PC-3 (cell line): ENCODE measurements at regions not wholly inside any gene's neighbourhood (a gene's known extent, or its start where the extent isn't known, plus 50 kb on each side); places are given as distances from the start of the nearest gene placed in this dataset.
"Not testable (repeated sequence)": the region's sequence is repeated elsewhere in the genome, so short reads cannot be mapped to it uniquely, and the experiment has no call there.

Experiments
- ATAC-seq: fragments of 200-7000 bp; cut with Tn5 transposase; 2 replicates; pipeline ENCODE4 v1.9.1; 2020; ENCODE audit warnings: mild to moderate bottlenecking, moderate library complexity
- BruUV-seq: library from RNA; stranded (reverse); fragments of 400-500 nt; replicated peaks from 2 replicates; lab custom pipeline; 2021; lab: Mats Ljungman, UMichigan
- CTCF ChIA-PET: fragments of 300-600 bp; sonication (Branson Sonifier 250); formaldehyde crosslinking; loops from one replicate; lab custom pipeline; 2022; ENCODE audit warnings: antibody characterized with exemption; lab: Charles Lee
- POLR2A ChIA-PET: fragments of 300-600 bp; sonication (Branson Sonifier 250); formaldehyde crosslinking; loops from one replicate; lab custom pipeline; 2022; ENCODE audit warnings: antibody characterized with exemption; ENCODE audit not compliant: unreplicated experiment; lab: Charles Lee
- DNase-seq: peaks from one replicate; pipeline ENCODE4 v3.0.0-alpha.2; 2015
- H2AFZ ChIP-seq: fragments of 300-600 bp; sonication (generic); 2 replicates; pipeline ENCODE4 v1.6.0; 2016; ENCODE audit warnings: antibody characterized with exemption, low read length
- H3F3A ChIP-seq: fragments of 300-600 bp; sonication (generic); one replicate; pipeline ENCODE4 v1.6.0; 2017; ENCODE audit warnings: antibody characterized with exemption, low read length, control low read depth, mild to moderate bottlenecking; ENCODE audit not compliant: unreplicated experiment
- H3K27ac ChIP-seq: fragments of 300-600 bp; sonication (generic); 2 replicates; pipeline ENCODE4 v1.5.1; 2016; ENCODE audit warnings: mild to moderate bottlenecking, low read length
- H3K27me3 ChIP-seq: fragments of 300-600 bp; sonication (generic); 2 replicates; pipeline ENCODE4 v1.6.1; 2016; ENCODE audit warnings: low read length, mixed read lengths
- H3K36me3 ChIP-seq: fragments of 300-600 bp; sonication (generic); 2 replicates; pipeline ENCODE4 v1.6.1; 2016; ENCODE audit warnings: low read depth, mixed run types, low read length, mixed read lengths
- H3K4me1 ChIP-seq: fragments of 300-600 bp; sonication (generic); 2 replicates; pipeline ENCODE4 v1.5.1; 2016; ENCODE audit warnings: low read length; ENCODE audit not compliant: insufficient read depth
- H3K4me2 ChIP-seq: fragments of 300-600 bp; sonication (generic); 2 replicates; pipeline ENCODE4 v1.6.0; 2016; ENCODE audit warnings: low read length
- H3K4me3 ChIP-seq: fragments of 300-600 bp; sonication (generic); 2 replicates; pipeline ENCODE4 v1.5.1; 2016; ENCODE audit warnings: mild to moderate bottlenecking, low read length, mixed read lengths
- H3K79me2 ChIP-seq: fragments of 300-600 bp; sonication (generic); 2 replicates; pipeline ENCODE4 v1.6.1; 2017; ENCODE audit warnings: low read length, mixed read lengths
- H3K9ac ChIP-seq: fragments of 300-600 bp; sonication (generic); 2 replicates; pipeline ENCODE4 v1.6.0; 2016; ENCODE audit warnings: mild to moderate bottlenecking, low read length
- H3K9me2 ChIP-seq: fragments of 300-600 bp; sonication (generic); replicated peaks from 2 replicates; pipeline ENCODE4 v1.6.1; 2016; ENCODE audit warnings: mixed run types, low read length, mixed read lengths
- H3K9me3 ChIP-seq: fragments of 300-600 bp; sonication (generic); 2 replicates; pipeline ENCODE4 v1.6.1; 2016; ENCODE audit warnings: low read length, mixed read lengths
- H4K20me1 ChIP-seq: fragments of 300-600 bp; sonication (generic); 2 replicates; pipeline ENCODE4 v1.6.1; 2016; ENCODE audit warnings: low read length, mixed read lengths
- intact Hi-C: fragments of 100-400 bp; cut with micrococcal nuclease; formaldehyde crosslinking; loops from 2 replicates; pipeline ENCODE4 v1.9.0; 2023

GRCh38 chr15:22134941-22135566 lies 54.7 kb downstream of the OR4M2 start:
- H3K36me3 ChIP-seq, H3K27ac ChIP-seq, H3F3A ChIP-seq, BruUV-seq, H3K9ac ChIP-seq, H3K4me1 ChIP-seq, H3K79me2 ChIP-seq, H3K9me2 ChIP-seq, H4K20me1 ChIP-seq, H3K4me2 ChIP-seq, CTCF ChIA-PET, H3K4me3 ChIP-seq, H2AFZ ChIP-seq, DNase-seq, ATAC-seq, H3K9me3 ChIP-seq, POLR2A ChIA-PET, intact Hi-C loops, H3K27me3 ChIP-seq: not testable (repeated sequence)

DNA sequence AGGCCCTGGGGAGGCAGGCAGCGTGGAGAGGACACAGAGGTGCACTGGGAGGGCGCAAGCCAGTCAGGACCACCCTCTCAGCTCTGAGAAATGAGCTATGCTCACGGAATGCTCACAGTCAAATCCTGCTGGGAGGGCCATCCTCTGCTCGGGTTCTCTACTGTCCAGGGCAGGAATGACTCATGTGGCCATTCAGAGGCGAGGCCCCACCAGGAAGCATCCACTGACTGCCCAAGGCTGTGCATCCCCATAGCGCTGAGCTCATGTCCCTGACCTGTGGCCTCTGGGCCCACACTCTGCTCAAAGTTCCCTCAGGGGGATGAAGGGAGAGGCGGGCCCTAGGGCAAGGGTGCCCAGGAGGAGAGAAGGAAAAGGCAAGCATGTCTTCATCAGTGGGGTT lies 57.2 kb downstream of the OR4M2 start:
- H3K36me3 ChIP-seq, H3K9me2 ChIP-seq, H3K27me3 ChIP-seq, H3F3A ChIP-seq, H4K20me1 ChIP-seq, BruUV-seq, H3K4me1 ChIP-seq, H3K4me3 ChIP-seq, H2AFZ ChIP-seq, DNase-seq, intact Hi-C loops, H3K9me3 ChIP-seq, POLR2A ChIA-PET, ATAC-seq, H3K79me2 ChIP-seq, H3K9ac ChIP-seq, H3K4me2 ChIP-seq, CTCF ChIA-PET, H3K27ac ChIP-seq: not testable (repeated sequence)

- H3K27ac ChIP-seq, H3K9me3 ChIP-seq, H3K36me3 ChIP-seq, BruUV-seq, DNase-seq, intact Hi-C loops, H3F3A ChIP-seq, POLR2A ChIA-PET, CTCF ChIA-PET, H2AFZ ChIP-seq, H3K27me3 ChIP-seq, H3K9ac ChIP-seq, ATAC-seq, H3K4me2 ChIP-seq, H3K4me3 ChIP-seq, H4K20me1 ChIP-seq, H3K4me1 ChIP-seq, H3K79me2 ChIP-seq, H3K9me2 ChIP-seq: not testable (repeated sequence)
Observed at GRCh38 chr15:22141106-22141505, 60.8 kb downstream of the OR4M2 start.

- POLR2A ChIA-PET, H3K27ac ChIP-seq, BruUV-seq: not testable (repeated sequence)
Observed at GRCh38 chr15:22148109-22148508, 67.8 kb downstream of the OR4M2 start.

GRCh38 chr15:22158243-22158642 lies 77.9 kb downstream of the OR4M2 start:
- H2AFZ ChIP-seq, H3K9me2 ChIP-seq, H3K79me2 ChIP-seq, BruUV-seq, H3K9me3 ChIP-seq, DNase-seq, H3K36me3 ChIP-seq, H3K9ac ChIP-seq, H3K4me2 ChIP-seq, H3K4me3 ChIP-seq, H3F3A ChIP-seq, POLR2A ChIA-PET, H3K27me3 ChIP-seq, CTCF ChIA-PET, H3K27ac ChIP-seq, ATAC-seq, H4K20me1 ChIP-seq, intact Hi-C loops, H3K4me1 ChIP-seq: not testable (repeated sequence)

More at GRCh38 chr15:22148109-22148508, 67.8 kb downstream of the OR4M2 start:
- DNase-seq, intact Hi-C loops, H2AFZ ChIP-seq, ATAC-seq, H3K9ac ChIP-seq, H3K9me3 ChIP-seq, H3K27me3 ChIP-seq, H3K36me3 ChIP-seq, H3K4me1 ChIP-seq, H3K4me3 ChIP-seq, CTCF ChIA-PET, H3F3A ChIP-seq, H3K4me2 ChIP-seq, H3K79me2 ChIP-seq, H4K20me1 ChIP-seq, H3K9me2 ChIP-seq: not testable (repeated sequence)

- H3K9me2 ChIP-seq, H3K4me2 ChIP-seq, H3K27me3 ChIP-seq, H3K4me1 ChIP-seq, H2AFZ ChIP-seq, H3F3A ChIP-seq, H3K9ac ChIP-seq, ATAC-seq, H3K9me3 ChIP-seq, H3K79me2 ChIP-seq, BruUV-seq, intact Hi-C loops, CTCF ChIA-PET, H3K36me3 ChIP-seq, H3K27ac ChIP-seq, H4K20me1 ChIP-seq, DNase-seq, H3K4me3 ChIP-seq, POLR2A ChIA-PET: not testable (repeated sequence)
Observed at GRCh38 chr15:22160283-22160682, 80.0 kb downstream of the OR4M2 start.

DNA sequence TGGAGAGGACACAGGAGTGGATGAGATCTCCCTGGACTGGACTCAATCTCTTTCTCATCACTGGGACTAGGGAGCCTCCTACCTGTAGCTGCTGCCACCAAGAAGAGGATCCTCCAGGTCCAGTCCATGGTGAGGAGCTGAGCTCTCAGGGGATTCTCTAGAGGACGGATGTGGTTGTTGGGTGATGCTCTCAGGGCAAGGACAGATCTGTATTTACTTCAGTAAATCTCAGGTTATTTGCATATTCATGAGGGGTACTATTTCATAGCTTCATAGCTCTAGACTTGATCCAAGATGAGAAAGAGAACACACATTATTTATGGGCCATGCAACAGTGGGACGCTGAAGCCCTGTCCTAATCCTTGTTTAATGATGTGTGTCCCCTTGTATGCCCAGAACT lies 80.4 kb downstream of the OR4M2 start:
- intact Hi-C loops, H3K4me1 ChIP-seq, H2AFZ ChIP-seq, H3K4me3 ChIP-seq, POLR2A ChIA-PET, H3K36me3 ChIP-seq, H3K4me2 ChIP-seq, H3K9me2 ChIP-seq, BruUV-seq, H3K27me3 ChIP-seq, H4K20me1 ChIP-seq, H3F3A ChIP-seq, H3K9me3 ChIP-seq, DNase-seq, H3K9ac ChIP-seq, CTCF ChIA-PET, ATAC-seq, H3K27ac ChIP-seq, H3K79me2 ChIP-seq: not testable (repeated sequence)
